ENCODE measurements at regions not wholly inside any gene's neighbourhood (a gene's known extent, or its start where the extent isn't known, plus 50 kb on each side); places are given as distances from the start of the nearest gene placed in this dataset.

GRCh38 chr6:44538131-44538806 is 150.8 kb downstream of the CDC5L start:
- no peaks in the 10 kb centered on the region for H3K27me3 ChIP-seq
- DNase-seq (ENCODE audit: low spot score in 2 of 2) = no peak
- no peak overlapping the region for H3K4me3 ChIP-seq
- 75% methylated on average over 7 of the region's 7 CpGs for WGBS
- H3K27ac ChIP-seq = no peak overlapping the region
- H3K36me3 ChIP-seq = no peaks in the 10 kb centered on the region
- TF ChIP-seq POLR2AphosphoS5 (IDR thresholded peaks at IDR 0.05) (no peak), POLR2A (IDR thresholded peaks at IDR 0.05) (no peak), EP300 (IDR thresholded peaks at IDR 0.05) (no peak)
- TF ChIP-seq, protein P1, sequence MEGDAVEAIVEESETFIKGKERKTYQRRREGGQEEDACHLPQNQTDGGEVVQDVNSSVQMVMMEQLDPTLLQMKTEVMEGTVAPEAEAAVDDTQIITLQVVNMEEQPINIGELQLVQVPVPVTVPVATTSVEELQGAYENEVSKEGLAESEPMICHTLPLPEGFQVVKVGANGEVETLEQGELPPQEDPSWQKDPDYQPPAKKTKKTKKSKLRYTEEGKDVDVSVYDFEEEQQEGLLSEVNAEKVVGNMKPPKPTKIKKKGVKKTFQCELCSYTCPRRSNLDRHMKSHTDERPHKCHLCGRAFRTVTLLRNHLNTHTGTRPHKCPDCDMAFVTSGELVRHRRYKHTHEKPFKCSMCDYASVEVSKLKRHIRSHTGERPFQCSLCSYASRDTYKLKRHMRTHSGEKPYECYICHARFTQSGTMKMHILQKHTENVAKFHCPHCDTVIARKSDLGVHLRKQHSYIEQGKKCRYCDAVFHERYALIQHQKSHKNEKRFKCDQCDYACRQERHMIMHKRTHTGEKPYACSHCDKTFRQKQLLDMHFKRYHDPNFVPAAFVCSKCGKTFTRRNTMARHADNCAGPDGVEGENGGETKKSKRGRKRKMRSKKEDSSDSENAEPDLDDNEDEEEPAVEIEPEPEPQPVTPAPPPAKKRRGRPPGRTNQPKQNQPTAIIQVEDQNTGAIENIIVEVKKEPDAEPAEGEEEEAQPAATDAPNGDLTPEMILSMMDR (IDR thresholded peaks at IDR 0.05) = no peak
- H3K4me1 ChIP-seq = no peaks in the 10 kb centered on the region
- H3K9me3 ChIP-seq = no peaks in the 10 kb centered on the region

GRCh38 chr6:44538807-44539201 is 151.3 kb downstream of the CDC5L start:
- Histone ChIP-seq H3K4me3 (no peak overlapping the region), H3K36me3 (no peaks in the 10 kb centered on the region), H3K9me3 (no peaks in the 10 kb centered on the region), H3K27me3 (no peaks in the 10 kb centered on the region), H3K4me1 (no peaks in the 10 kb centered on the region), H3K27ac (no peak overlapping the region)
- DNase-seq (ENCODE audit: low spot score in 2 of 2) = no peak
- TF ChIP-seq EP300 (IDR thresholded peaks at IDR 0.05) = no peak
- TF ChIP-seq POLR2AphosphoS5 (IDR thresholded peaks at IDR 0.05) = no peak
- TF ChIP-seq, protein P1 (IDR thresholded peaks at IDR 0.05) = no peak
- no peak for TF ChIP-seq POLR2A (IDR thresholded peaks at IDR 0.05)
- WGBS = 15% methylated on average over 2 of the region's 2 CpGs

- no peaks in the 10 kb centered on the region for H3K36me3 ChIP-seq
- 88% methylated on average over 3 of the region's 3 CpGs for WGBS
- H3K4me1 ChIP-seq = no peaks in the 10 kb centered on the region
- H3K27ac ChIP-seq = no peak overlapping the region
- H3K4me3 ChIP-seq = no peak overlapping the region
- H3K27me3 ChIP-seq = no peaks in the 10 kb centered on the region
- DNase-seq (ENCODE audit: low spot score in 2 of 2) = no peak
- TF ChIP-seq, protein P1 (IDR thresholded peaks at IDR 0.05) = no peak
- TF ChIP-seq POLR2A (IDR thresholded peaks at IDR 0.05) = no peak
- no peak for TF ChIP-seq POLR2AphosphoS5 (IDR thresholded peaks at IDR 0.05)
- no peak for TF ChIP-seq EP300 (IDR thresholded peaks at IDR 0.05)
- no peaks in the 10 kb centered on the region for H3K9me3 ChIP-seq
Observed at GRCh38 chr6:44539701-44540355, 152.3 kb downstream of the CDC5L start.

DNA sequence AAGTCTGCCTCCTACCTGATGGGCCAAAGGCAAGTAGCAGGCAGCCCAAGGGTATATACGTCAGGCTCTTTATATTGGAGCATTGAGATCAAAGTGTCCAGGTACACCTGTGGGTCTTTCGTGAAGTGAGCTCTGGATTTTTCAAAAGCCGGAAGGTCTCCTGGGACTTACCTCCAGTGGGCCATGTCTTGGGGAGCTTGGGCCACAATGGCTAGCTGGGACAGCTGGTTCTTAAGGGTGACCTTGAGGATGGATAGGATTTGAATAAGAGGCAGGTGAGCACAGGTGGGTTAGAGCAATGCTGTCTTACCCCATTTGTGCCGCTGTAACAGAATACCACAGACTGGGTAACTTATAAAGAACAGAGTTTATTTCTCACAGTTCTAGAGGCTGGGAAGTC is 153.4 kb downstream of the CDC5L start:
- H3K4me1 ChIP-seq = no peaks in the 10 kb centered on the region
- no peaks in the 10 kb centered on the region for H3K9me3 ChIP-seq
- H3K4me3 ChIP-seq = no peak overlapping the region
- 94% methylated on average over 4 of the region's 4 CpGs for WGBS
- H3K27me3 ChIP-seq = no peaks in the 10 kb centered on the region
- TF ChIP-seq POLR2AphosphoS5 (IDR thresholded peaks at IDR 0.05) = no peak
- no peak for TF ChIP-seq EP300 (IDR thresholded peaks at IDR 0.05)
- TF ChIP-seq, protein P1 (IDR thresholded peaks at IDR 0.05) = no peak
- TF ChIP-seq POLR2A (IDR thresholded peaks at IDR 0.05) = no peak
- no peak for DNase-seq (ENCODE audit: low spot score in 2 of 2)
- no peaks in the 10 kb centered on the region for H3K36me3 ChIP-seq
- no peak overlapping the region for H3K27ac ChIP-seq

DNA sequence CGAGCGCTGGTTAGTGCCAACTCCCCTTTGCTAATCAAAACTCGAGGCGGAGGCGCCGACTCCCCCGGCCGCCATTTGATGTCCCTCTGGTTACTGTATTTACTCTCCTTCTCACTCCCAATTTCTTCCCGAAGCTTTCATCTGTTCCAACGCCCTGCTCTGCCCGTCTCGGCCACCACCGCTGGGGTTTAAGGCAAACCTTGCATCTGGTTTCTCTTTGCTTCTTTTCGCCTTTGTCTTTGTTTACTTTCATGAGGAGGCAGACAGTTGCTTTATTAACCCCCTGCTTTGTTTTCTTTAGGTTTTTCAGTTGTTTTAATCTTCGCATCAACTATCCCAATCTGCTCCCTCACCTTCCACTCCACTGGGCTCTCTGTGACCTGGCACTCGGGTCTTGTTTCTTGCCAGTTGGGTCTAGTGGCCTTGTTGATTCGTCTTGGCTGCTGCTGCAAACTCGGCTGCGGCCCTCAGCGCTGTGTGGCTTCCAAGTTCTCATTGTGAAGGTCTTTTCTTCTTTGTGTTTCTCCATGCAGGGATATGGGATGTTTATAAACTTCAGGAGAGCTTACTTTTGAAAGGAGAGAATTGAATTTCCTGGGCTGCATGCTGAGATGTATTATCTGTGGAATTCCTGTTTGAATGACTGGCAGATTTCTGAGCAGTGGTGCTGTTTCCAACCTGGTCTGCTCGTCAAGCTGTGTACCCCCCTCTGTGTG is 155.1 kb downstream of the CDC5L start:
- Histone ChIP-seq H3K4me3 (no peak overlapping the region), H3K27ac (no peak overlapping the region), H3K4me1 (no peaks in the 10 kb centered on the region), H3K36me3 (no peaks in the 10 kb centered on the region), H3K27me3 (no peaks in the 10 kb centered on the region), H3K9me3 (no peaks in the 10 kb centered on the region)
- TF ChIP-seq, protein P1 (IDR thresholded peaks at IDR 0.05) = no peak
- TF ChIP-seq EP300 (IDR thresholded peaks at IDR 0.05) (no peak), POLR2AphosphoS5 (IDR thresholded peaks at IDR 0.05) (no peak), POLR2A (IDR thresholded peaks at IDR 0.05) (no peak)
- peak in 1 of 2 donors; percentile 67 for DNase-seq (ENCODE audit: low spot score in 2 of 2)
- WGBS = 57% methylated on average over 21 of the region's 21 CpGs

All from suprapubic skin (tissue), 4 donors.